ENCODE measurements at regions not wholly inside any gene's neighbourhood (a gene's known extent, or its start where the extent isn't known, plus 50 kb on each side); places are given as distances from the start of the nearest gene placed in this dataset.

DNA sequence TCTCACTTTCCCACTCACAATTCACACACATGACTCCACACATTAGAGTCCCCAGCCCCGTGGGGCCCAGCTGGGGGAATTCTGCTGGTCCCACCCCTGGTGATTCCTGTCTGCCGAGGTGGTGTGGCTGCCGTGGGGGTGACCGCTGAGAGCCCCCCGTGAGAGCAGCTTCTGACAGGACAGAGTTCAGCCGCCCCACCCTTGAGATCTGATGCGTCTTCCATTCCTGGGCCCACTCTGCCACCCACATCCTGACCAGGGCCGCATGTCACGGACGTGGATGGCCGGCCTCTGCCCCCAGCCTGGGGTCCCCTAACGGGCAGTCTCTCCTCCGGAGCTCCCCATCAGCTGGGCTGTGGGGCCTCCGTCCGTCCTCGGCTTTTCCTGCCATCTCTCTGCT is 240.1 kb upstream of the PITRM1 start:
- TF ChIP-seq, protein P1, sequence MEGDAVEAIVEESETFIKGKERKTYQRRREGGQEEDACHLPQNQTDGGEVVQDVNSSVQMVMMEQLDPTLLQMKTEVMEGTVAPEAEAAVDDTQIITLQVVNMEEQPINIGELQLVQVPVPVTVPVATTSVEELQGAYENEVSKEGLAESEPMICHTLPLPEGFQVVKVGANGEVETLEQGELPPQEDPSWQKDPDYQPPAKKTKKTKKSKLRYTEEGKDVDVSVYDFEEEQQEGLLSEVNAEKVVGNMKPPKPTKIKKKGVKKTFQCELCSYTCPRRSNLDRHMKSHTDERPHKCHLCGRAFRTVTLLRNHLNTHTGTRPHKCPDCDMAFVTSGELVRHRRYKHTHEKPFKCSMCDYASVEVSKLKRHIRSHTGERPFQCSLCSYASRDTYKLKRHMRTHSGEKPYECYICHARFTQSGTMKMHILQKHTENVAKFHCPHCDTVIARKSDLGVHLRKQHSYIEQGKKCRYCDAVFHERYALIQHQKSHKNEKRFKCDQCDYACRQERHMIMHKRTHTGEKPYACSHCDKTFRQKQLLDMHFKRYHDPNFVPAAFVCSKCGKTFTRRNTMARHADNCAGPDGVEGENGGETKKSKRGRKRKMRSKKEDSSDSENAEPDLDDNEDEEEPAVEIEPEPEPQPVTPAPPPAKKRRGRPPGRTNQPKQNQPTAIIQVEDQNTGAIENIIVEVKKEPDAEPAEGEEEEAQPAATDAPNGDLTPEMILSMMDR (IDR thresholded peaks at IDR 0.05), result no peak
- no peak for TF ChIP-seq POLR2AphosphoS5 (IDR thresholded peaks at IDR 0.05)
- TF ChIP-seq POLR2A (IDR thresholded peaks at IDR 0.05), result no peak
- no peak for TF ChIP-seq EP300 (IDR thresholded peaks at IDR 0.05)

Measured in stomach (tissue), 4 donors.